ENCODE measurements at regions not wholly inside any gene's neighbourhood (a gene's known extent, or its start where the extent isn't known, plus 50 kb on each side); places are given as distances from the start of the nearest gene placed in this dataset.

DNA sequence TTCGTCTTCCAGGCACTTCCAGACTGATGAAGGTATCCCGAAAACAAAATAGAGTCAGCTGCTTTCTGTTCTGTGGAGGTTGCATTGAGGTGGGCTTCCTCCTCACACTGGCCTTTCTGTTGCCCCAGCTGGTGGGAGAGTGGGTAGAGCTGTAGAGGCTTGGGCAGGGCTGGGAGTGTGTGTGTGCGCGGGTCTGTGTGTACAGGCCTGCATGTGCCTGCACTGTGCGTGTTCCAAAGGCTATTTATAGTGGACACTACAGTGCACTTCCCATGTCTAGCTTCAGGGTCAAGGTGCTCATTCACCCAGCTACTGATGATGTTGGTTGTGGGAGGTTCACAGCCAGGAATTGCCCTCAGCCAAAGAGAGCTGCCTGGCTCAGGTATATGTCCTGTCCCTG, 260.1 kb upstream of the HABP2 start:
- TF ChIP-seq, protein P1, sequence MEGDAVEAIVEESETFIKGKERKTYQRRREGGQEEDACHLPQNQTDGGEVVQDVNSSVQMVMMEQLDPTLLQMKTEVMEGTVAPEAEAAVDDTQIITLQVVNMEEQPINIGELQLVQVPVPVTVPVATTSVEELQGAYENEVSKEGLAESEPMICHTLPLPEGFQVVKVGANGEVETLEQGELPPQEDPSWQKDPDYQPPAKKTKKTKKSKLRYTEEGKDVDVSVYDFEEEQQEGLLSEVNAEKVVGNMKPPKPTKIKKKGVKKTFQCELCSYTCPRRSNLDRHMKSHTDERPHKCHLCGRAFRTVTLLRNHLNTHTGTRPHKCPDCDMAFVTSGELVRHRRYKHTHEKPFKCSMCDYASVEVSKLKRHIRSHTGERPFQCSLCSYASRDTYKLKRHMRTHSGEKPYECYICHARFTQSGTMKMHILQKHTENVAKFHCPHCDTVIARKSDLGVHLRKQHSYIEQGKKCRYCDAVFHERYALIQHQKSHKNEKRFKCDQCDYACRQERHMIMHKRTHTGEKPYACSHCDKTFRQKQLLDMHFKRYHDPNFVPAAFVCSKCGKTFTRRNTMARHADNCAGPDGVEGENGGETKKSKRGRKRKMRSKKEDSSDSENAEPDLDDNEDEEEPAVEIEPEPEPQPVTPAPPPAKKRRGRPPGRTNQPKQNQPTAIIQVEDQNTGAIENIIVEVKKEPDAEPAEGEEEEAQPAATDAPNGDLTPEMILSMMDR (IDR thresholded peaks at IDR 0.05; ENCODE audit: insufficient read depth, low read length, poor library complexity, severe bottlenecking): no peak
- Histone ChIP-seq H3K36me3 (ENCODE audit: control insufficient read depth, insufficient read depth, low read length) (no peaks in the 10 kb centered on the region), H3K4me3 (ENCODE audit: low read depth, low read length) (no peak overlapping the region), H3K27me3 (ENCODE audit: control insufficient read depth, insufficient read depth, low read length) (no peaks in the 10 kb centered on the region)
- DNase-seq (ENCODE audit: low read depth): no peak

DNA sequence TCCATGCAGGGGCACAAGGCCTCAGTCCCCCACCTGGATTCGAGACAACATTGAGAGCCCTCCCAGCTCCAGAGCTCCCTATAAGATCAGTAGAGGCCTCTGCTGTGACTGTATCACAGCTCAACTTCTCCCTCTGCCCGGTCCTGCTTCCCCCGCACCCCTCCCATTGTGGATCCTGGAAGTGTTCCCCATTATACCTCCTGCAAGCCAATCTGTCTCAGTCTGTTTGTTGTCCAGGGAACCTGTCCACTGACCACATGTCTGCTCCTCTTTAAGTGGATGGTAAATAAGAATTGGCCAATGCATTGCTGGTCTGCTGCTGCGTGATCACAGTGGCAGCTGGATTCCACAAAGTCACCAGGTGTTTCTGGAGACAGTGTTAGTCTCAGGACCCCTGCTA, 259.7 kb upstream of the HABP2 start:
- no peaks in the 10 kb centered on the region for H3K27me3 ChIP-seq (ENCODE audit: control insufficient read depth, insufficient read depth, low read length)
- TF ChIP-seq, protein P1 (IDR thresholded peaks at IDR 0.05; ENCODE audit: insufficient read depth, low read length, poor library complexity, severe bottlenecking): no peak
- H3K36me3 ChIP-seq (ENCODE audit: control insufficient read depth, insufficient read depth, low read length): no peaks in the 10 kb centered on the region
- H3K4me3 ChIP-seq (ENCODE audit: low read depth, low read length): no peak overlapping the region
- DNase-seq (ENCODE audit: low read depth): no peak

DNA sequence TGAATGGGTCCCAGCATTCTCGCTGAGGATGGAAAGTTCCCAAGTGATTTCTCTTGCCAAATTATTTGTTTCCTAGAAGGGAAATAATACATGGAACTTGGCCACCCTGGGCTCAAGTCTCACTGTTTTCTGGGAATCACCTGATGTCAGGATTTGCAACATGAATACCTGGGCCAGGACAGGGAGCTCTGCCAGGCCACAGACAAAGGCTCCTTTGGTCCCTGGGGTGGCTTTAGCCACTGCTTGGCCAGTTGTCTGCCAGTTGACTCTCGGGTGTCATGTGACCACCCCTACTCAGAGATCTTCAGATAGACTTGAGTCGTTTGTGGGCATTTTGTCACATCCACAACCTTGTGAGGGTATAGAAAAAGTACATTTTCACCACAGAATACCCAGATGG, 258.0 kb upstream of the HABP2 start:
- TF ChIP-seq, protein P1 (IDR thresholded peaks at IDR 0.05; ENCODE audit: insufficient read depth, low read length, poor library complexity, severe bottlenecking): no peak
- no peak for DNase-seq (ENCODE audit: low read depth)
- H3K27me3 ChIP-seq (ENCODE audit: control insufficient read depth, insufficient read depth, low read length): no peaks in the 10 kb centered on the region
- H3K36me3 ChIP-seq (ENCODE audit: control insufficient read depth, insufficient read depth, low read length): no peaks in the 10 kb centered on the region
- no peak overlapping the region for H3K4me3 ChIP-seq (ENCODE audit: low read depth, low read length)

DNA sequence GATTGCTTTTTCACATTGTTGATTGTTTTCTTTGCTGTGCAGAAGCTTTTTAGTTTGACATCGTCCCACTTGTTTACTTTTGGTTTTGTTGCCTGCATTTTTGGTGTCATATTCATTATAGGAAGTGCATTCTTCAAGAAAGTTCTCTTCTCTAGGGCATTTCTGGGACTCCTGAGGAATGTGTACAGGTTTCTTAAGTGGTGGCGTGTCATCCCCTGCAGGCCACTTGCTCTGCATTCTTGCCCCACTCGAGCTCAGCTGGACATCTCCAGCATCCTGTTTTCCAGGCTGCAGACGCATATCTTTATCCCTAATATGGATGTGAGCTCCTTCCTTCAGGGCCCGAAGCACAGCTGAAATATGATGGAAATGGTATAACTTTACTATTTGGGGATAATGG, 255.6 kb upstream of the HABP2 start:
- Histone ChIP-seq H3K36me3 (ENCODE audit: control insufficient read depth, insufficient read depth, low read length) (no peaks in the 10 kb centered on the region), H3K4me3 (ENCODE audit: low read depth, low read length) (no peak overlapping the region), H3K27me3 (ENCODE audit: control insufficient read depth, insufficient read depth, low read length) (no peaks in the 10 kb centered on the region)
- peak; percentile 12 for DNase-seq (ENCODE audit: low read depth)
- TF ChIP-seq, protein P1 (IDR thresholded peaks at IDR 0.05; ENCODE audit: insufficient read depth, low read length, poor library complexity, severe bottlenecking): no peak

DNA sequence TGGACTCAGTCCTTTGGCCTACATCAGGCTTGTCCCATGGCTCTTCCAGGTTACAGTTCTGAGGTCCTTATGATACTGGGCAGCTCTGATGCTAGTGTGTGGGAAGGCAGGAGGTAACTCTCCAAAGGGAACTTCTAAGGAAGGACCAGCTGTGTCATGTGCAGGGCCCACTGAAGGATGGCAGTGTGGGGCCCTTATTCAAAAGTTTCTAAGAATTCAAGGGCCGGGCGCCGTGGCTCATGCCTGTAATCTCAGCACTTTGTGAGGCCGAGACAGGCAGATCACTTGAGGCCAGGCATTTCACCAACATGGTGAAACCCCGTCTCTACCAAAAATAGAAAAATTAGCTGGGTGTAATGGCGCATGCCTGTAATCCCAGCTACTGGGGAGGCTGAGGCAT, 254.2 kb upstream of the HABP2 start:
- Histone ChIP-seq H3K4me3 (ENCODE audit: low read depth, low read length) (no peak overlapping the region), H3K27me3 (ENCODE audit: control insufficient read depth, insufficient read depth, low read length) (no peaks in the 10 kb centered on the region), H3K36me3 (ENCODE audit: control insufficient read depth, insufficient read depth, low read length) (no peaks in the 10 kb centered on the region)
- no peak for DNase-seq (ENCODE audit: low read depth)
- TF ChIP-seq, protein P1 (IDR thresholded peaks at IDR 0.05; ENCODE audit: insufficient read depth, low read length, poor library complexity, severe bottlenecking): no peak

DNA sequence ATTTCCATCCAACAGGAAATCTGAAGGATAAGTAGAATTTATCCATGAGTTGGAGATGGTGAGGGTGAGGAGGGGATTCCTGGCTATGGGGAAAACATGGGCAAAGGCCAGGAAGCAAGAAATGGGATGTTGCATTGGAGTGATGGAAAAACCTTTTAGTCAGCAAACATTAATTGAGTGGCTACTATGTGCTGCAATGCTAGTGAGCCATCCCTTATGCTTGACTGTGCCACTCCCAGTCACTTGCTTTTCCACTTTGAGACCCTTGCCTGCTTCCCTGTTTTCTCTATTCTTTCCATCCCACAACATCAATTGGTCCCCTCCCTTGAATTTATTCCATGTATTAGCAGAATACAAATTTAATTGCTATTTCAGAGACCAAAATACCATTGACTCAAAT, 252.7 kb upstream of the HABP2 start:
- no peaks in the 10 kb centered on the region for H3K36me3 ChIP-seq (ENCODE audit: control insufficient read depth, insufficient read depth, low read length)
- H3K4me3 ChIP-seq (ENCODE audit: low read depth, low read length): no peak overlapping the region
- no peaks in the 10 kb centered on the region for H3K27me3 ChIP-seq (ENCODE audit: control insufficient read depth, insufficient read depth, low read length)
- TF ChIP-seq, protein P1 (IDR thresholded peaks at IDR 0.05; ENCODE audit: insufficient read depth, low read length, poor library complexity, severe bottlenecking): no peak
- no peak for DNase-seq (ENCODE audit: low read depth)
